ENCODE measurements at regions not wholly inside any gene's neighbourhood (a gene's known extent, or its start where the extent isn't known, plus 50 kb on each side); places are given as distances from the start of the nearest gene placed in this dataset.

DNA sequence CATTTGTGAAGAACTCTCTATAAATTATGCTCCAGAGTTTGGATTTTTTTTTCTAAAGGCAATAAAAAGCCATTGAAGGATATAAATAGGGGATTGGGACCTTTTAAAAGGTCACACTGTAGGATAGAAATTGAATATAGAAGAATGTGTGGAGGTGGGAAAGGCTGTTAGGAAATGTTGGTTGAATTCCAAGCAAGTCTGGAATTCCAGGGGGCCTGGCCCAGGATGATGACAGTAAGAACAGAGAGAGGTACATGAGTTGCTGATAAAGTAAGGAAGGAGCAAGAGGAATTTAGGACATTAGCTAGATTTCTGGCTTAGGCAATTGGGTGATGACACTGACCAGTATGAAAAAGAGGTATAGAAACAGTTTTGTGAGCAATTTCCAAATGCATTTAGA is 95.4 kb upstream of the USP38 start:
- TF ChIP-seq ZNF70 (CRISPR knock-in tag; IDR thresholded peaks at IDR 0.05), result no peak
- TF ChIP-seq TCF4 (CRISPR knock-in tag; IDR thresholded peaks at IDR 0.05; ENCODE audit: borderline replicate concordance), result no peak
- TF ChIP-seq, protein P1, sequence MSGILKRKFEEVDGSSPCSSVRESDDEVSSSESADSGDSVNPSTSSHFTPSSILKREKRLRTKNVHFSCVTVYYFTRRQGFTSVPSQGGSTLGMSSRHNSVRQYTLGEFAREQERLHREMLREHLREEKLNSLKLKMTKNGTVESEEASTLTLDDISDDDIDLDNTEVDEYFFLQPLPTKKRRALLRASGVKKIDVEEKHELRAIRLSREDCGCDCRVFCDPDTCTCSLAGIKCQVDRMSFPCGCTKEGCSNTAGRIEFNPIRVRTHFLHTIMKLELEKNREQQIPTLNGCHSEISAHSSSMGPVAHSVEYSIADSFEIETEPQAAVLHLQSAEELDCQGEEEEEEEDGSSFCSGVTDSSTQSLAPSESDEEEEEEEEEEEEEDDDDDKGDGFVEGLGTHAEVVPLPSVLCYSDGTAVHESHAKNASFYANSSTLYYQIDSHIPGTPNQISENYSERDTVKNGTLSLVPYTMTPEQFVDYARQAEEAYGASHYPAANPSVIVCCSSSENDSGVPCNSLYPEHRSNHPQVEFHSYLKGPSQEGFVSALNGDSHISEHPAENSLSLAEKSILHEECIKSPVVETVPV (CRISPR knock-in tag; IDR thresholded peaks at IDR 0.05), result no peak
- no peak for TF ChIP-seq ZFP3 (CRISPR knock-in tag; IDR thresholded peaks at IDR 0.05)
- no peak for TF ChIP-seq ZNF565 (CRISPR knock-in tag; conservative IDR thresholded peaks at IDR 0.05; ENCODE audit: low read depth)
- TF ChIP-seq ESRRG (CRISPR knock-in tag; IDR thresholded peaks at IDR 0.05), result no peak
- TF ChIP-seq PPARA (CRISPR knock-in tag; IDR thresholded peaks at IDR 0.05; ENCODE audit: borderline replicate concordance), result no peak
- no peak for TF ChIP-seq ZC3H10 (CRISPR knock-in tag; IDR thresholded peaks at IDR 0.05)
- no peak for TF ChIP-seq CSDC2 (CRISPR knock-in tag; IDR thresholded peaks at IDR 0.05)
- TF ChIP-seq BACH2 (CRISPR knock-in tag; IDR thresholded peaks at IDR 0.05; ENCODE audit: borderline replicate concordance), result no peak
- ATAC-seq, result no peak

DNA sequence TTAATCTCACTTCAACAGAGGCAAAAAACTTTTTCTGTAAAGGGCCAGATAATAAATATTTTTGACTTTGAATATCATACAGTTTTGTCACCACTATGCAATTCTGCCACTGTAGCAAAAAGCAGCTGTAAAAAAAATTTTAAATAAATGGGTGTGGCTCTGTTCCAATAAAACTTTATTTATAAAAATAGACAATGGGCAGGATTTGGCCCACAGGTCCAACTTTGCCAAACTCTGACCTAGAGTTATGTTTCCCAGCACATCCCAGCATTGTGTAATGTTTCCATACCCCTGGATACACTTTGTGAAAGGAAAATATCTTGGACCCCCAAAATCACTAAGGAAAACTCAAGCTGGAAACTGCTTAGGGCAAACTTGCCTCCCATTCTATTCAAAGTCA is 94.9 kb upstream of the USP38 start:
- TF ChIP-seq, protein P2, sequence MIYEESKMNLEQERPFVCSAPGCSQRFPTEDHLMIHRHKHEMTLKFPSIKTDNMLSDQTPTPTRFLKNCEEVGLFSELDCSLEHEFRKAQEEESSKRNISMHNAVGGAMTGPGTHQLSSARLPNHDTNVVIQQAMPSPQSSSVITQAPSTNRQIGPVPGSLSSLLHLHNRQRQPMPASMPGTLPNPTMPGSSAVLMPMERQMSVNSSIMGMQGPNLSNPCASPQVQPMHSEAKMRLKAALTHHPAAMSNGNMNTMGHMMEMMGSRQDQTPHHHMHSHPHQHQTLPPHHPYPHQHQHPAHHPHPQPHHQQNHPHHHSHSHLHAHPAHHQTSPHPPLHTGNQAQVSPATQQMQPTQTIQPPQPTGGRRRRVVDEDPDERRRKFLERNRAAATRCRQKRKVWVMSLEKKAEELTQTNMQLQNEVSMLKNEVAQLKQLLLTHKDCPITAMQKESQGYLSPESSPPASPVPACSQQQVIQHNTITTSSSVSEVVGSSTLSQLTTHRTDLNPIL (CRISPR knock-in tag; IDR thresholded peaks at IDR 0.05; ENCODE audit: low read depth), result no peak
- TF ChIP-seq ZFP3 (CRISPR knock-in tag; IDR thresholded peaks at IDR 0.05) (no peak), BACH2 (CRISPR knock-in tag; IDR thresholded peaks at IDR 0.05; ENCODE audit: borderline replicate concordance) (no peak), GLIS3 (CRISPR knock-in tag; IDR thresholded peaks at IDR 0.05) (no peak), CSDC2 (CRISPR knock-in tag; IDR thresholded peaks at IDR 0.05) (no peak), TCF4 (CRISPR knock-in tag; IDR thresholded peaks at IDR 0.05; ENCODE audit: borderline replicate concordance) (no peak), ZC3H10 (CRISPR knock-in tag; IDR thresholded peaks at IDR 0.05) (no peak), ARNTL (CRISPR knock-in tag; IDR thresholded peaks at IDR 0.05; ENCODE audit: borderline replicate concordance, low read depth) (no peak), ESRRG (CRISPR knock-in tag; IDR thresholded peaks at IDR 0.05) (no peak), OSR1 (CRISPR knock-in tag; IDR thresholded peaks at IDR 0.05) (no peak), ZNF8 (CRISPR knock-in tag; IDR thresholded peaks at IDR 0.05) (no peak), ZNF70 (CRISPR knock-in tag; IDR thresholded peaks at IDR 0.05) (no peak), ZNF565 (CRISPR knock-in tag; conservative IDR thresholded peaks at IDR 0.05; ENCODE audit: low read depth) (no peak), PPARA (CRISPR knock-in tag; IDR thresholded peaks at IDR 0.05; ENCODE audit: borderline replicate concordance) (no peak)
- TF ChIP-seq, protein P3, sequence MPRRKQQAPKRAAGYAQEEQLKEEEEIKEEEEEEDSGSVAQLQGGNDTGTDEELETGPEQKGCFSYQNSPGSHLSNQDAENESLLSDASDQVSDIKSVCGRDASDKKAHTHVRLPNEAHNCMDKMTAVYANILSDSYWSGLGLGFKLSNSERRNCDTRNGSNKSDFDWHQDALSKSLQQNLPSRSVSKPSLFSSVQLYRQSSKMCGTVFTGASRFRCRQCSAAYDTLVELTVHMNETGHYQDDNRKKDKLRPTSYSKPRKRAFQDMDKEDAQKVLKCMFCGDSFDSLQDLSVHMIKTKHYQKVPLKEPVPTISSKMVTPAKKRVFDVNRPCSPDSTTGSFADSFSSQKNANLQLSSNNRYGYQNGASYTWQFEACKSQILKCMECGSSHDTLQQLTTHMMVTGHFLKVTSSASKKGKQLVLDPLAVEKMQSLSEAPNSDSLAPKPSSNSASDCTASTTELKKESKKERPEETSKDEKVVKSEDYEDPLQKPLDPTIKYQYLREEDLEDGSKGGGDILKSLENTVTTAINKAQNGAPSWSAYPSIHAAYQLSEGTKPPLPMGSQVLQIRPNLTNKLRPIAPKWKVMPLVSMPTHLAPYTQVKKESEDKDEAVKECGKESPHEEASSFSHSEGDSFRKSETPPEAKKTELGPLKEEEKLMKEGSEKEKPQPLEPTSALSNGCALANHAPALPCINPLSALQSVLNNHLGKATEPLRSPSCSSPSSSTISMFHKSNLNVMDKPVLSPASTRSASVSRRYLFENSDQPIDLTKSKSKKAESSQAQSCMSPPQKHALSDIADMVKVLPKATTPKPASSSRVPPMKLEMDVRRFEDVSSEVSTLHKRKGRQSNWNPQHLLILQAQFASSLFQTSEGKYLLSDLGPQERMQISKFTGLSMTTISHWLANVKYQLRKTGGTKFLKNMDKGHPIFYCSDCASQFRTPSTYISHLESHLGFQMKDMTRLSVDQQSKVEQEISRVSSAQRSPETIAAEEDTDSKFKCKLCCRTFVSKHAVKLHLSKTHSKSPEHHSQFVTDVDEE (CRISPR knock-in tag; IDR thresholded peaks at IDR 0.05), result no peak
- TF ChIP-seq, protein P4, sequence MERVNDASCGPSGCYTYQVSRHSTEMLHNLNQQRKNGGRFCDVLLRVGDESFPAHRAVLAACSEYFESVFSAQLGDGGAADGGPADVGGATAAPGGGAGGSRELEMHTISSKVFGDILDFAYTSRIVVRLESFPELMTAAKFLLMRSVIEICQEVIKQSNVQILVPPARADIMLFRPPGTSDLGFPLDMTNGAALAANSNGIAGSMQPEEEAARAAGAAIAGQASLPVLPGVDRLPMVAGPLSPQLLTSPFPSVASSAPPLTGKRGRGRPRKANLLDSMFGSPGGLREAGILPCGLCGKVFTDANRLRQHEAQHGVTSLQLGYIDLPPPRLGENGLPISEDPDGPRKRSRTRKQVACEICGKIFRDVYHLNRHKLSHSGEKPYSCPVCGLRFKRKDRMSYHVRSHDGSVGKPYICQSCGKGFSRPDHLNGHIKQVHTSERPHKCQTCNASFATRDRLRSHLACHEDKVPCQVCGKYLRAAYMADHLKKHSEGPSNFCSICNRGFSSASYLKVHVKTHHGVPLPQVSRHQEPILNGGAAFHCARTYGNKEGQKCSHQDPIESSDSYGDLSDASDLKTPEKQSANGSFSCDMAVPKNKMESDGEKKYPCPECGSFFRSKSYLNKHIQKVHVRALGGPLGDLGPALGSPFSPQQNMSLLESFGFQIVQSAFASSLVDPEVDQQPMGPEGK (CRISPR knock-in tag; IDR thresholded peaks at IDR 0.05; ENCODE audit: borderline replicate concordance), result no peak
- TF ChIP-seq, protein P1 (CRISPR knock-in tag; IDR thresholded peaks at IDR 0.05), result no peak
- no peak for ATAC-seq

DNA sequence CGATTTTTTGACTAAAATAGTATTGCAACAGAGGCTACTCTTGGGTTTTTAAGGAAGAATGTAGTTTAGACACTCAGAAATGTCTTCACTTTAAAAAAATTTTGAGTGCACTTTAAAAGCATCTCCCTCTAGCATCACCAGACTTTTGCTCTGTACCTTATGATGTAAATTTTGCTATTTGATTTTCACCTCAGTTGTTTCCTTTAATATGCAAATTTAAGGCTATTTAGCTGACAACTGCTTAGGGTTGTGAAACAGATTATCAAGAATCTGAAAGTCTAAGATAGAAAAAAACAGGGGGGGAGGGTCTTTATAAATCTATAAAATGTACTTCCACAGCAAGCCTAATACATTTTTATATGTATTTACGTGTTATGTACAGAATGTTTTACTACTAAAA is 92.9 kb upstream of the USP38 start:
- TF ChIP-seq BACH2 (CRISPR knock-in tag; IDR thresholded peaks at IDR 0.05; ENCODE audit: borderline replicate concordance) (no peak), ZFP3 (CRISPR knock-in tag; IDR thresholded peaks at IDR 0.05) (no peak), TCF4 (CRISPR knock-in tag; IDR thresholded peaks at IDR 0.05; ENCODE audit: borderline replicate concordance) (no peak)
- TF ChIP-seq, protein P1 (CRISPR knock-in tag; IDR thresholded peaks at IDR 0.05), result no peak
- no peak for ATAC-seq

Measured in SK-N-SH treated with all-trans-retinoic acid at 6 μM for 48 hours (cell line).